ENCODE measurements at regions not wholly inside any gene's neighbourhood (a gene's known extent, or its start where the extent isn't known, plus 50 kb on each side); places are given as distances from the start of the nearest gene placed in this dataset.
"Not testable (repeated sequence)": the region's sequence is repeated elsewhere in the genome, so short reads cannot be mapped to it uniquely, and the experiment has no call there.

DNA sequence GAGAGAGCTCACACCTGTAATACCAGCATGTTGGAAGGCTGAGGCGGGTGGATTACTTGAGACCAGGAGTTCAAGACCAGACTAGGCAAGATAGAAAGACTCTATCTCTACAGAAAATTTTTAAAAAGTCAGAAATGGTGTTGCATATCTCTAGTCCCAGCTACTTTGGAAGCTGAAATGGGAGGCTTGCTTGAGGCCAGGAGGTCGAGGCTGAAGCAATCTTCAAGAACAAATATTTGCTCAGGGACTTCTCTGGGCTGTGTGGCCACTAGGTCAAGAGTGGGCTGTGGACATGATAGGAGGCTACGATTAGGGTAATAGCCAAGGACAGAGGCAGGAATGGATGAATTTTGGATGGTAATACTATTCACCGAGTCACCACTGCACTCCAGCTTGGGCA lies 135.8 kb upstream of the PEG3 start:
- no peak overlapping the region for H3K27ac ChIP-seq
- 75 to 79% methylated on average over 4 of the region's 4 CpGs for whole genome bisulfite sequencing, 2 donors
- DNase-seq (no peak), ATAC-seq (no peak)
- no peaks in the 10 kb centered on the region for H3K4me1 ChIP-seq
- TF ChIP-seq, protein P1, sequence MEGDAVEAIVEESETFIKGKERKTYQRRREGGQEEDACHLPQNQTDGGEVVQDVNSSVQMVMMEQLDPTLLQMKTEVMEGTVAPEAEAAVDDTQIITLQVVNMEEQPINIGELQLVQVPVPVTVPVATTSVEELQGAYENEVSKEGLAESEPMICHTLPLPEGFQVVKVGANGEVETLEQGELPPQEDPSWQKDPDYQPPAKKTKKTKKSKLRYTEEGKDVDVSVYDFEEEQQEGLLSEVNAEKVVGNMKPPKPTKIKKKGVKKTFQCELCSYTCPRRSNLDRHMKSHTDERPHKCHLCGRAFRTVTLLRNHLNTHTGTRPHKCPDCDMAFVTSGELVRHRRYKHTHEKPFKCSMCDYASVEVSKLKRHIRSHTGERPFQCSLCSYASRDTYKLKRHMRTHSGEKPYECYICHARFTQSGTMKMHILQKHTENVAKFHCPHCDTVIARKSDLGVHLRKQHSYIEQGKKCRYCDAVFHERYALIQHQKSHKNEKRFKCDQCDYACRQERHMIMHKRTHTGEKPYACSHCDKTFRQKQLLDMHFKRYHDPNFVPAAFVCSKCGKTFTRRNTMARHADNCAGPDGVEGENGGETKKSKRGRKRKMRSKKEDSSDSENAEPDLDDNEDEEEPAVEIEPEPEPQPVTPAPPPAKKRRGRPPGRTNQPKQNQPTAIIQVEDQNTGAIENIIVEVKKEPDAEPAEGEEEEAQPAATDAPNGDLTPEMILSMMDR (IDR thresholded peaks at IDR 0.05) = no peak
- H3K27me3 ChIP-seq = peaks cover 0 to 56% (median 35%) of the 10 kb centered on the region in 7 donors
- intact Hi-C loops (cut with DNase I) = loop anchor here in 1 of 10 donors (10.0 kb wide), 1 partner anchor 69 kb away; no protein-coding TSS in a partner anchor
- H3K36me3 ChIP-seq = no peaks in the 10 kb centered on the region
- H3K9me3 ChIP-seq = peaks cover 0 to 76% (median 0%) of the 10 kb centered on the region in 11 donors
- H3K4me3 ChIP-seq = no peak overlapping the region

DNA sequence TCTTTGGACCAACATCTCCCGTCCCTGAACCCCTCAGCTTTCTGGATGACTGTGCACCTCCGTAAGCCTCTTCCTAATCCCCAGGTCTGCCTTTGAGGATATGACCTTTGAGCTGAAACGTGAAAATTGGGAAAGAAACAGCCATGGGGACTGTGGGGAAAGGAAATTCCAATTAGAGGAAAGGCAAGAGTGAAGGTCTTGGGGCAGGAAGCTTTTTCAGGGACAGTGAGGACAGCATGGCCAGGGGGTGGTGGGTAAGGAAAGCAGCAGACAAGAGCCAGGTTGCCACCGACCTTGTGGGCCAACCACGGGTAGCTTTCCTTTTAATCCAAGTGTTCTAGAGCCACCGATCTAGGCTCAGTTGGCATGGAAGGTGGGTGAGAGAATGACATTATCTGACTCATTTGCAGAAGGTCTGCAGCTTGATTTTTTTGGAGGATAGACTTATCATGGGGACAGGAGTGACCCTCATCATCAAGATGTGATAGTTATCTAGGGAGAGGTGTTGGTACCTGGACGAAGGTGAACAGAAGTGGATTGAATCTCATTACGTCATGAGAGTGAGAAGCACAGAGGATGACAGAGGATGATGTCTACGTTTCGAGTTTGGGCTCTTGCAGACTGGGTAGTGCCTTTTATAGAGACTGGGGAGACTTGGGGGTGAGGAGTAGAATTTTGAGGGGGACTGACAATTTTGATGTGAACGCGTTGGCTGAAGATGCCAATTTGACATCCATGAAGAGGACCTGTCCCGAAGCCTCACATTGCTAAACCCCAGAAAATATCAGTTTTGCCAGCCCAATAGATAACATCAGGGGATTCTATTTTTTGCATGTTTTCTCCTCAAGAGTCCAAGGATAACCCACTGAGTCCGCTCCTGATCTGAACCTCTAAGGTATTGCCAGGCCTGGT lies 136.7 kb upstream of the PEG3 start:
- ATAC-seq (no peak), DNase-seq (no peak)
- 82 to 85% methylated on average over 14 of the region's 14 CpGs for WGBS, 2 donors
- TF ChIP-seq, protein P1 (IDR thresholded peaks at IDR 0.05) = no peak
- no peak overlapping the region for H3K27ac ChIP-seq
- no peak overlapping the region for H3K4me3 ChIP-seq
- H3K36me3 ChIP-seq = no peaks in the 10 kb centered on the region
- peaks cover 0 to 74% (median 0%) of the 10 kb centered on the region in 11 donors for H3K9me3 ChIP-seq
- peaks cover 0 to 47% (median 30%) of the 10 kb centered on the region in 7 donors for H3K27me3 ChIP-seq
- intact Hi-C loops (cut with DNase I) = loop anchor here in 1 of 10 donors (10.0 kb wide), 1 partner anchor 68 kb away; no protein-coding TSS in a partner anchor
- no peaks in the 10 kb centered on the region for H3K4me1 ChIP-seq

DNA sequence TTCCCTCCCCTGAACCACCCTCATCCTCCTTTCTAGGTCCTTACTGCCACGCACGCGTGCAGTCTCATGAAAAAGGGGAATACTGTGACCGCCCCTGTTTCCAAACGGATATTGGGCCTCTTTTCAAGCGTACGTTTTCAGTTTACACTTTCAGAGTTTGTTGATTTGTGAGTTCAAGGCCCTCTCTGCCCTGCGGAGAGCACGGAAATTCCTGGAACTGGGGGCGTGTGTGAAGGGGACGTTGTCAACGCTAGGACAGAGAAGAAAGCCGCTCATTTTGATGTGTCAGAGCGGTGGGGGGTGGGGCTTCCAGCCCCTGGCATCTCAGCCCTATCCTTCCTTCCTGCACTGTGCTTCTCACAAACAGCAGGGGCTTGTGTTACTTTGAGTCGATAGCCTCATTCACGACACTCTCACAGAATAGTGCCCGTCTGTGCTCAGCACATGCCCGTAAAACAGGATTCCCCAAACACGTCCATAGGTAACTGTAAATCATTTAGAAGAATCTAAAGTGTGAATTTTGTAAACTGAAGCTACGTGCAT lies 137.6 kb upstream of the PEG3 start:
- ATAC-seq = no peak
- TF ChIP-seq, protein P1 (IDR thresholded peaks at IDR 0.05) = no peak
- DNase-seq = no peak
- peaks cover 0 to 75% (median 0%) of the 10 kb centered on the region in 11 donors for H3K9me3 ChIP-seq
- no peaks in the 10 kb centered on the region for H3K4me1 ChIP-seq
- H3K36me3 ChIP-seq = no peaks in the 10 kb centered on the region
- no peak overlapping the region for H3K27ac ChIP-seq
- WGBS, 2 donors = 34 to 40% methylated on average over 20 of the region's 20 CpGs
- H3K27me3 ChIP-seq = peaks cover 0 to 40% (median 25%) of the 10 kb centered on the region in 7 donors
- intact Hi-C loops (cut with DNase I) = loop anchor here in 1 of 10 donors (10.0 kb wide), 1 partner anchor 67 kb away; no protein-coding TSS in a partner anchor
- no peak overlapping the region for H3K4me3 ChIP-seq

DNA sequence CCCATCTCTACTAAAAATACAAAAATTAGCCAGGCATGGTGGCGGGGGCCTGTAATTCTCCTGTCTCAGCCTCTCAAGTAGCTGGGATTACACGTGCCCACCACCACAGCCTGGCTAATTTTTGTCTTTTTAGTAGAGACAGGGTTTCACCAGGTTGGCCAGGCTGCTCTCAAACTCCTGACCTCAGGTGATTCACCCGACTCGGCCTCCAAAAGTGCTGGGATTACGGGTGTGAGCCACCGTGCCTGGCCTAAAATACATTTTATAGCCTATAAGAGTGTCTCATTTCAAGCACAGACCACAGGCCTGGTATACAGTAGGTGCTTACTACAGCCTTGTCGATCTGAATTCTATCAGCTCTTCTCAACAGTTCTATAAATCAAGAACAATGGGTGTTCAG lies 139.5 kb upstream of the USP29 start:
- Histone ChIP-seq H3K9me3 (peaks cover 0 to 83% (median 0%) of the 10 kb centered on the region in 11 donors), H3K27me3 (peaks cover 0 to 19% (median 17%) of the 10 kb centered on the region in 7 donors)
- DNase-seq; H3K4me3 ChIP-seq; ATAC-seq; H3K36me3 ChIP-seq; intact Hi-C loops (cut with DNase I); H3K4me1 ChIP-seq; H3K27ac ChIP-seq: not testable (repeated sequence)
- 84 to 90% methylated on average over 7 of the region's 7 CpGs for WGBS, 2 donors
